ENCODE measurements at regions not wholly inside any gene's neighbourhood (a gene's known extent, or its start where the extent isn't known, plus 50 kb on each side); places are given as distances from the start of the nearest gene placed in this dataset.

- no peak for TF ChIP-seq CTCF (IDR thresholded peaks at IDR 0.05; ENCODE audit: insufficient read depth, low read length, poor library complexity, severe bottlenecking)
Observed at GRCh38 chr1:177600936-177601335, 368.9 kb downstream of the SEC16B start.

GRCh38 chr1:177600321-177600720 is 369.5 kb downstream of the SEC16B start:
- no peak for TF ChIP-seq CTCF (IDR thresholded peaks at IDR 0.05; ENCODE audit: insufficient read depth, low read length, poor library complexity, severe bottlenecking)
- no peak for DNase-seq (ENCODE audit: low read depth)
- Histone ChIP-seq H3K4me3 (ENCODE audit: low read depth, low read length) (no peak overlapping the region), H3K36me3 (ENCODE audit: control insufficient read depth, insufficient read depth, low read length) (no peaks in the 10 kb centered on the region), H3K27me3 (ENCODE audit: control insufficient read depth, insufficient read depth, low read length) (no peaks in the 10 kb centered on the region)

More at GRCh38 chr1:177600936-177601335, 368.9 kb downstream of the SEC16B start:
- no peaks in the 10 kb centered on the region for H3K36me3 ChIP-seq (ENCODE audit: control insufficient read depth, insufficient read depth, low read length)
- DNase-seq (ENCODE audit: low read depth) = no peak
- H3K4me3 ChIP-seq (ENCODE audit: low read depth, low read length) = no peak overlapping the region
- H3K27me3 ChIP-seq (ENCODE audit: control insufficient read depth, insufficient read depth, low read length) = no peaks in the 10 kb centered on the region

DNA sequence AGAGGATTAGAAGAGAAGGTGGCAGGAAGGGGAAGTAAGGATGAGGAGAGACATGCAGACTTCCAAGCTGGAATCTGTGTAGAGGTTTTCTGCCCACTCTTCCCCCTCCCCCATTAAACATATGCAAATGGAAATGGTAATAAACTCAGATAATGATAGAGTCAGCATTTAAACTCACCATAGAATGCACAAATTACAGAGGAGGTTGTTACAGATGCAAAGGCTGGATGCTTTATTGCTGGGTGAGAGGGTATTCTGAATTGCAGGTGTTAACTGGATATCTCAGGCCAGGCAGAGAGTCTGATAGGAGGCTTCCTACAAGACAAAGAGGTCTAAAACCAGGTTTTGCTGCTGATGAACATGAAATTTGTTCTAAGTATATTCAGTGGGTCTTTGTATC is 372.5 kb downstream of the SEC16B start:
- H3K27me3 ChIP-seq (ENCODE audit: control insufficient read depth, insufficient read depth, low read length) = no peaks in the 10 kb centered on the region
- H3K4me3 ChIP-seq (ENCODE audit: low read depth, low read length) = no peak overlapping the region
- TF ChIP-seq CTCF (IDR thresholded peaks at IDR 0.05; ENCODE audit: insufficient read depth, low read length, poor library complexity, severe bottlenecking) = no peak
- DNase-seq (ENCODE audit: low read depth) = no peak
- H3K36me3 ChIP-seq (ENCODE audit: control insufficient read depth, insufficient read depth, low read length) = no peaks in the 10 kb centered on the region

DNA sequence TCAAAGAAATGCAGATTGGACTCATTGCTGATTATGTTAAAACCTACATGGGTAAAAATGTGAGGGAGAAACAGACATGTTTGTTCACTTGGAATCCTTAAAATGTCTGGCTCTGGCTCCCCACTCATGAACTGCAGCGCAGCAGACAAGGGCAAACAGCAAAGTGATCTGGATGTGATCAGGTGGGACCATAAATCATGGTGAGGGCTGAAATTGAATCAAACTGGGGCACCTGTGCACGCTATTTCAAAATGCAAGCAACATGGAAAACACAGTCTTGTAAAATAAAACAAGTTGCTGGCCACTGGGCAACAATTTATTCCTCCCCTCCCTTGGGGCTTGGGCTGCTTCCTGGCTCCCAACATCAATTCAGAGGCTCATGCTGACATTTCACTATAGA is 373.4 kb downstream of the SEC16B start:
- no peaks in the 10 kb centered on the region for H3K27me3 ChIP-seq (ENCODE audit: control insufficient read depth, insufficient read depth, low read length)
- no peaks in the 10 kb centered on the region for H3K36me3 ChIP-seq (ENCODE audit: control insufficient read depth, insufficient read depth, low read length)
- H3K4me3 ChIP-seq (ENCODE audit: low read depth, low read length) = no peak overlapping the region
- no peak for TF ChIP-seq CTCF (IDR thresholded peaks at IDR 0.05; ENCODE audit: insufficient read depth, low read length, poor library complexity, severe bottlenecking)
- no peak for DNase-seq (ENCODE audit: low read depth)

- no peaks in the 10 kb centered on the region for H3K27me3 ChIP-seq (ENCODE audit: control insufficient read depth, insufficient read depth, low read length)
- DNase-seq (ENCODE audit: low read depth) = no peak
- TF ChIP-seq CTCF (IDR thresholded peaks at IDR 0.05; ENCODE audit: insufficient read depth, low read length, poor library complexity, severe bottlenecking) = no peak
- H3K36me3 ChIP-seq (ENCODE audit: control insufficient read depth, insufficient read depth, low read length) = no peaks in the 10 kb centered on the region
- H3K4me3 ChIP-seq (ENCODE audit: low read depth, low read length) = no peak overlapping the region
Observed at GRCh38 chr1:177593105-177593504, 376.8 kb downstream of the SEC16B start.

GRCh38 chr1:177592624-177593023 is 377.2 kb downstream of the SEC16B start:
- Histone ChIP-seq H3K27me3 (ENCODE audit: control insufficient read depth, insufficient read depth, low read length) (no peaks in the 10 kb centered on the region), H3K4me3 (ENCODE audit: low read depth, low read length) (no peak overlapping the region), H3K36me3 (ENCODE audit: control insufficient read depth, insufficient read depth, low read length) (no peaks in the 10 kb centered on the region)
- TF ChIP-seq CTCF (IDR thresholded peaks at IDR 0.05; ENCODE audit: insufficient read depth, low read length, poor library complexity, severe bottlenecking) = no peak
- no peak for DNase-seq (ENCODE audit: low read depth)

Measured in kidney epithelial cell (primary cell).